H7 (cell line): ENCODE measurements at regions not wholly inside any gene's neighbourhood (a gene's known extent, or its start where the extent isn't known, plus 50 kb on each side); places are given as distances from the start of the nearest gene placed in this dataset.

ENCODE experiments used
- DNase-seq: peaks from one replicate; pipeline ENCODE4 v3.0.0; 2012
- H3K27me3 ChIP-seq: 2 replicates; pipeline ENCODE4 v1.6.0; 2011; ENCODE audit warnings: mild to moderate bottlenecking, low read length; ENCODE audit not compliant: control insufficient read depth, insufficient read depth
- H3K36me3 ChIP-seq: replicated peaks from 2 replicates; pipeline ENCODE4 v1.5.1; 2011; ENCODE audit warnings: low read length; ENCODE audit not compliant: control insufficient read depth, insufficient read depth
- H3K4me3 ChIP-seq: 2 replicates; pipeline ENCODE4 v1.5.1; 2011; ENCODE audit warnings: low read depth, mild to moderate bottlenecking, control low read depth, low read length, moderate library complexity; ENCODE audit not compliant: insufficient read depth

DNA sequence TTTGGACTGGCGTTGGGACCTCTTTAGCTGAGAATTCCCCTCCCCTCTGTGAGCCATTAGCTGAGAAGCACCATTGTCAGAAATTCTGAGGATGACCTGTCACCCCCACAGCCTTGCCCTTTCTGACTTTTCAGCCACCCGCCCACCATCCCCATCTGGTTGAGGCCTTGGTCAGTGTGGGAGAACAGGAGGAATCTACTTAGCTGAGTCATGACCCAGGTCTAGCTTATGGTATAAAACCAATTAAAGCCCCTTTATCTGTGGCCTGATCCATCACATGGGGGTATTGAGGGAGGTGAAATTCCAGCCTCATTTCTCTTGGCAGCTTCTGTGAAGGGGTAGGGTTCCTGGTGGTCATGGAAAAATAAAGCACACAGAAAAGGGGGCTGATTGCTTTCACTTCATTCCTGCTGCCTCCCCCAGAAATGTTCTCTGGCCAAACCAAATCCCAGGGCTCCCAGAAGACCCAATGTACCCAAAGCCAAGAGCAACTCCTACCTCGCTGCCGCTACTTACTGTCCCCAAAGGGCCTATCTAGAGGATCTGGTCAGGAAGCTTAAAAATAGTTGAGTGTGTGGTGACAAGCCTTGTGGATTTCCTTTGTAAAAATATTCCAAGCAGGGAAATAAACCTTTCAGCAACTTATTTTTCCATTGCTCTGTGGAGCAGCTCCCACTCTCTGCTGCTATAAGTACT, 174.8 kb upstream of the TNC start:
- Histone ChIP-seq H3K27me3 (no peaks in the 10 kb centered on the region), H3K4me3 (no peak overlapping the region), H3K36me3 (no peaks in the 10 kb centered on the region)
- no peak for DNase-seq

DNA sequence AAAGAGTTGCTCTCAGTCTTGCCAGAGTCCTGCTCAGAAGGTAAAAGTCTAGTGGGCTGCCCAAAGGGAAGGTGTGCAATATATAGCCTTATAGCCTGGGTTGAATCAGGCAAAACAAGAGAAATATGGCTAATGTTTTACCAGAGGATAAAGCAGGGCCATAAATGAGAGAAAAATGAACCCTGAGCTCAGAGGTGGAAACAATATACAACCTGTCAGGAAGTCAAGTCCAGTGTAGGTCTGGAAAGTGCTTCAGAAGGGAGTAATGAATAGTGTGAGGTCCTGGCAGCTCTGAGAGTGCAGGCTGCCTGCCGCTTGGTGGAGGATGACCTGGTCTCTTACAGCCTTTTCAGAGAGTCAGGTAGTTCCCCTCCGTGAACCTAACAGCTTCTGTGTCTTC, 177.8 kb upstream of the TNC start:
- Histone ChIP-seq H3K36me3 (no peaks in the 10 kb centered on the region), H3K27me3 (no peaks in the 10 kb centered on the region), H3K4me3 (no peak overlapping the region)
- no peak for DNase-seq

DNA sequence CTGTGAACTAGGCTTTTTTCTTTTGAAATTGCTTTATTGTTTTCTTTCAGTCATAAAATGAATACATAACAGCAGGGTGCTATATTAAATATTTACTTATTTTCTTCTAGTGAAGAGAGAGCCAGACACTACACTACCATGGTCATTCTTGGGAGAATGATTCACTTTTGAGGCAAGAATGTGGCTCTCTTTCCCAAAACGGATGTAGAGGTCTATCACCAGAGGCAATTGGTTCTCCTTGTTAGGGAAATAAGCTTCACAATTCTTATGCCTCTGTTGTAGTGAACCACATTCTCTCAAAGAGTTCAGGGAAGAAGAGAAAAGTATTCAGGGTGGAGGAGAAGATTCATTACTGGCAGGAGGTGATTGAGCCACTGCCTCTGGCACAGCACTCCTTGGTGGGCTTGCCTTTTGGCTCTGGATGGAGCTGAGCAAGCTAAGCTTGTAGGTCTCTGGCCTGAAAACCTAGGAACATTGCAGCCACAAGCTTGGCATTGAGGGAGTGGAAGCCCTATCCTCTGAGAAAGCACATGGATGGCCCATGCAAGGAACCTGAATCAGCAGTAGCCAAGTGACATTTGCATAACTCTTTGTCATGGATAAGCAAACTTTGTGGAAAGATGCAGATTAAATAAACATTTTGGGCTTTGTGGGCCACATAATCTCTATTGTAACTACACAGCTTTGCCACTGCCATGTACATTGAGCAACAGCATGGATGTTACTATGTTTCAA, 179.0 kb upstream of the TNC start:
- DNase-seq = no peak
- no peaks in the 10 kb centered on the region for H3K36me3 ChIP-seq
- H3K27me3 ChIP-seq = no peaks in the 10 kb centered on the region
- H3K4me3 ChIP-seq = no peak overlapping the region

DNA sequence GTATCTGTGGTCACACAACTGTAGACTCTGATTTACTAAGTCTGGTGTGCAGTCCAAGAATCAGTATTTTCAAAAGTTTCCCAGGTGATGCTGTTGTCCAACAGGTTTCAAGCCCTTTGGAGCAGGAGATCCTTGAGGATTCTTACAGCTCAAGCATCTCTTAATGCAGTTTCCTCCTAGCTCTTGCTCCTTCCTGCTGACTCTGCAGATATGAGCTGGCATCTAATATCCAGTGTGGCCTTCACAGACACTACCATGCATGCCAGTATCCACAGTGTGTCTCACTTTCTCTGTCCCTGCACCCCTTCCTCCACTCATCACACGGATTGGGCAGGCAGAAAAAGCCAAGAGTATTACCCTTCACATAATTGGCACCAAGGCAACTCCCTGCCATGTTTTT, 182.2 kb upstream of the TNC start:
- H3K4me3 ChIP-seq = no peak overlapping the region
- H3K27me3 ChIP-seq = no peaks in the 10 kb centered on the region
- no peaks in the 10 kb centered on the region for H3K36me3 ChIP-seq
- no peak for DNase-seq

DNA sequence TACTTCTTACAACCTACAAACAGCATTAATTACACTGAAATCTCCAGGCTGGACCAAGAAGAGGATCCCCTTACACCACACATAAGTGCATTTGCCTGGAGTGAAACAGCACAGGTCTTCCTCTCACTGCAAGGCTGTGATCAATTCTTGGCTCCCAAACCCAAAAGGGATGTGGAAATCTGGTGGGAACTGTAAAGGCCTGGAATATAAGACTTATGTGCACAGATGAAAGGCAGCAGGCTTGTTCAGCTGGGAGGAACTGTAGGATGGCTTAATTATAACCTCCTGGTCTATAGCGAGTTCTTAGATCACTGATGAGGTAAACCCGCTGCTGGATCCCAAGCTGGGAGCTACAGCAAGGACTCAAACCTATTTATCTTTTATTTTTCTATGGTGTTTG, 182.9 kb upstream of the TNC start:
- no peak for DNase-seq
- Histone ChIP-seq H3K36me3 (no peaks in the 10 kb centered on the region), H3K4me3 (no peak overlapping the region), H3K27me3 (no peaks in the 10 kb centered on the region)

DNA sequence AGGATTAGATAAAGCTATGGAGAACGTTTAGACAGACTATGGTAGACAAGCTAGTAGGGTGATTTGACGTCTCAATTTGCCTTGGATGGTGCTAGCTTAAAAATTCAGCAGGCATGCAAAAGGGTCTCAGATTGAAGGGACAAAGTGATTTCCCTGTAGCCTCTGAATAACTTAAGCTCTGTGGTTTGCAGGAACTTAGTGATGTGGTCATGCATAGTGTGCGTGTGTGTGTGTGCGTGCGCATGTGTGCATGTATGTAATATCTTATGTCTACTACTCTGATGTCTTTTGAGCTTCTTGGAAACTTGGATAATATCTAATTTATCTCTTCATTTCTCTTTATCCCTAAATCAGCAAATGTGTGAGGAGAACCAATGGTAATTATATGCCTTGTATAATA, 183.6 kb upstream of the TNC start:
- Histone ChIP-seq H3K36me3 (no peaks in the 10 kb centered on the region), H3K27me3 (no peaks in the 10 kb centered on the region)
- no peak for DNase-seq

DNA sequence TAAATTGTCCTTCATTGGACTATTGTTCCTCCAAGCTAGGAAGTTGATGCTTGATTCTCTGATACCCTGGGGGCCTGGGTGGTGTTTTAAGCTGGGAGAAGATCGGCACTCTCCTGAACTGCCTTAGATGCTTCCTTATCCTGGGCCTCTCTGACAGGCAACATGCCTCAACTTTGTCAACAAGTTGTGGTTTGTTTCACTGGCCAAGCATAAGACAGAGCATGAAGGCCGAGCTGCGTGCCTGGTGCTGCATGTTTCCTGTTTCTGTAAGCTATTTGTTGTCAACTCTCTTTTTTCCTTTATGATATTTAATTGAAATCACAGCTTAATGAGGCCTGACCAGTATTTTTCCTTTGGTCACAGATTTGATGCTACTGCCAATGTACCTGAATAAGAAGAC, 187.6 kb upstream of the TNC start:
- no peak overlapping the region for H3K4me3 ChIP-seq
- DNase-seq = no peak
- no peaks in the 10 kb centered on the region for H3K36me3 ChIP-seq
- H3K27me3 ChIP-seq = no peaks in the 10 kb centered on the region

More for the DNA sequence above, 183.6 kb upstream of the TNC start:
- H3K4me3 ChIP-seq = no peak overlapping the region

DNA sequence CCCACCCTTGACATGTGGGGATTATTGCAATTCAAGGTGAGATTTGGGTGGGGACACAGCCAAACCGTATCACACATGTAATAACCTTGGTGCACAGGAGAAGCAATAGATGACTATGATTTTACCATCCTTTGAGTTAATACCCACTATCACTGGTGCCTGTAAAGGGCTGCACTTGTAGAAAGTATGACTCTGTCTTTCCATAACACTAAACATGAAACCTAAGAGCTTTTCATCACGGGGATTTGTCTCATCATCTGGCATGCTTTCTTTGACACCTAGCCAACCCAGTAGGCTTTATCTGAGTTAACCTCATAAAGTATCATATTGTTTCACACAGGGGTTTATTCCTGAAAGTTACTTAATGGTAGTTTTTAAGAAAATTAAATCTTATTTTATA, 188.9 kb upstream of the TNC start:
- Histone ChIP-seq H3K36me3 (no peaks in the 10 kb centered on the region), H3K4me3 (no peak overlapping the region), H3K27me3 (no peaks in the 10 kb centered on the region)
- no peak for DNase-seq

DNA sequence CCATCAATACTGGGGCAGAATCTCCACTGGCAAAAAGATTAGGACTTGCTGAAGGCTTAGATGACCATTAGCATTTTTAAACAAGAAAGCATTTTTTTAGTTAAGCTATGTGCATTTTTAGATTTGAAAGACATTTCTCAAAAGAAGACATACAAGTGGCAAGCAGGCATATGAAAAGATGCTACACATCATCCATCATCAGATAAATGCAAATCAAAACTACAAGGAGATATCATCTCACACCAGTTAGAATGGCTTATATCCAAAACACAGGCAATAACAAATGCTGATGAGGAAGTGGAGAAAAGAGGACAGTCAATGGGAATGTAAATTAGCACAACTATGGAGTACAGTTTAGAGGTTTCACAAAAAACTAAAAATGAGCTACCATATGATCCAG, 195.6 kb upstream of the TNC start:
- Histone ChIP-seq H3K27me3 (no peaks in the 10 kb centered on the region), H3K36me3 (no peaks in the 10 kb centered on the region), H3K4me3 (no peak overlapping the region)
- no peak for DNase-seq

DNA sequence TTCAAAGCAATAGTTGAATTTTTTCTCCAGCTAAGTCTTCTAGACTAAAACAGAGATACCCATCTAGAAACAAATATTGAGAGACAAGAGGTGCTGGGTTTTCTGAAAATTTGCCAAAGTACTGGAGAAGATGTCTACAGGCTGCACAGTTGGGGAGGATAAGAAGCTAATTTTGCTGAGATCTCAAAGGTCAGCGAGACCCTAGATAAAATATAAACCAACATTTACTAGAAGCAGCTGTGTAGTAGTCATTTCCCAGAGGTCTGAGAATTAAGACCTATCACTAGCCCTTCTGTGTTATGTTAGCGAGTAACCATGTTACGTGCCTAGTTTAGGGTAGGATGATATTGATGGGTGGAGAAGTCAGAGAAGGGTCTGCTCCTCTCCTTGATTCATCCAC, 208.5 kb upstream of the TNC start:
- no peaks in the 10 kb centered on the region for H3K27me3 ChIP-seq
- no peak overlapping the region for H3K4me3 ChIP-seq
- H3K36me3 ChIP-seq = no peaks in the 10 kb centered on the region
- DNase-seq = no peak

DNA sequence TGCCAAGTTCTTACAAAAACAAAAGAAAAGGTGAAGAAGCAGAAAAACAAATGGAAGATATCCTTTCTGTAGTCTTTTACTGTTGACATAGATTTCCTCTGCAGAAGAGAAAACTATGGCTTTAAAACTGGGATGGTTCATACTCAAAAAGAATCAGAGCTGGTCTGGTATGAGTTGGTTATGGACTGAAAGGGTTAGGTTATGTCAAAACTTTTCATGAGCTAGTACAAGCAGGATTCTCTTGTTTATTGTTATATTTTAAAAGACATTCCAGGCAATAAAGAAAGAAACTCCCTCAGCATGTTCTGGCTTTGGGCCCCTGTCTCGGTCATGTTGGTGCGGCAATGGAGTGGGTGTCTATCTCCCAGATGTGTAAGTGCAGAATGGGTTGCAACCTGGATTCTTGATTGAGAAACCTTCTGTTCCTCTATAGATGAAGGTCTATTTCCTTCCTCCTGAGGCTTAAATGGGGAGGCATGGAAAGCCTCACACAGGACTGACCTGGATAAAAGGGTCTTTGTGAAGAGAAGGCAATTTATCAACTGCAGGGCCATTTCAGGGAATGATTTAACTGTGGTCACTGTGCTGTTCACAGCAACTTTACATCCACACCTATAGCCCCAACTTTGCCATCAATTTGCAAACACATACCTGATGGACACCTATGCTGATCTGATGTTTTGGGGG, 209.6 kb upstream of the TNC start:
- no peaks in the 10 kb centered on the region for H3K27me3 ChIP-seq
- no peaks in the 10 kb centered on the region for H3K36me3 ChIP-seq
- no peak for DNase-seq
- no peak overlapping the region for H3K4me3 ChIP-seq

DNA sequence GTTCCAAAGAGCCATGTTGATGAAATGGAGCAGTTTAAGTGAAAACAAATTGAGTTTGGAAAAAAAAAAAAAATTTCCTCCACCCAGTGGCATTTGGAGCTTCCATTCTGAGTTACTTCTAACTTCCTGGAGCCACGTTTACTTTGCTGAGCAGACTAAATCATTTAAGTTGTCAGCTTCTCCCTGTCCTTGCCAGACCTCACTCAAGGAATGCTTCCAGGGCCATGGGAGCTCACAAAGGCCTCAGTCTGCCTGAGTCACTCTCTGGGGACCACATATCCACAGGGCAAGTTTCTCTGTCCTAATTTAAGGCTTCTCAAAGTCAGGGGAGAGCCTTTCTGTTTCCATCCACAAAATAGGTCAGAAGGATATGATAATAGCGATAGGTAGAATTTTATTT, 210.3 kb upstream of the TNC start:
- Histone ChIP-seq H3K27me3 (no peaks in the 10 kb centered on the region), H3K36me3 (no peaks in the 10 kb centered on the region), H3K4me3 (no peak overlapping the region)
- no peak for DNase-seq

DNA sequence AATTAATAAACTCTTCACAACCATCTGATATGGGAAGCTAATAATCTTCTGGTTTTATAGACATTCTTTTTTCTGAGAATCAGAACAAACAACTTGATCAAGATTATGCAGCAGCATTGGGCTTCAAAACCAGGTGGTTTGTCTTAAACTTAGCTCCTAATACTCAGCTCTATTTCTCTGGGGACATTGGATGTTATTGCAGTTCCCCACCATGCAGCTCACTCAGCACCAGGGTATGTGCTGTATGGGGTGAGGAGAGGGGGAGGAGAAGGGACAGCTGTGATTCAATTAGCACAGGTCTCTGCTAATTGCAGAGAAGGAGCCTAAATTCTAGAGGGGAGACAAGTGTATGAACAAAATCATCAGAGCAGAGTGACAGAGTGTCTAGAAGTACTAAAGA, 210.7 kb upstream of the TNC start:
- no peak for DNase-seq
- H3K4me3 ChIP-seq = no peak overlapping the region
- H3K27me3 ChIP-seq = no peaks in the 10 kb centered on the region
- no peaks in the 10 kb centered on the region for H3K36me3 ChIP-seq

DNA sequence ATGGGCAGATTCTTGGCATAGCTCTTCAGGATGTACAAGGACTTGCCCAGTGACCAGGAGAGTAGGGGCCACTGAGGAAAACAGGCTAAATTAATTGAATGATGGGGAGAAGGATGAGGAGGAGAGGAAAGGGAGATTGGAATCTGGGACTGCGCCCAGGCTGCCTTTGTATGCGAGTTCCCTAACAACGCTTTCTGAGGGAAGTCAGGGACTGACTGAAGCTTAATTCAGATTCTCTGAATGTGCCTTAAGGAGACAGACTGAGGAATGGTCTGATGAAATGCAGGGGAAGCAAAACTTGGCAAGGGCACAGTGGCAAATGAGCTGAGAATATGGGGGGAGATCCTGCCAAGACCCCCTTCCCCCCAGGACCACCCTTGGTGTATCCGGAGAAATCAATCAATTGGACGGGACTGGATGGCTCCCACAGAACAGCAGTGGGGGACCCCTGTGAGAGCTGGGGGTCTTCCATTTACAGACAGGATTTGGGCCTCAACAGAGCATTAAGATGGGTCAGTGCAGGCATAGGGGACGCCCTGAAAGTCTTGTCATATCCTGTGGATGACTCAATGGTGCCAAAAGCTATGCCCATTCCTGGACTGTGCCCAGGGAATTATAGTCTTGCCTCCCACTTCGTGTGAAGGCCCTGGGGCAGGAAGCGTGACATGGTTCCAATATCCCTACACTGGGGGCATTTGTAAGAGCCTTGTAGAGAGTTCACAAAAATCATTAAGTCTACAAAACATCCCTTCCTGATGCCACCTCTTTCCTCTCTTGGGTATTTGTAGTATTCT, 215.5 kb upstream of the TNC start:
- DNase-seq = no peak
- Histone ChIP-seq H3K27me3 (no peaks in the 10 kb centered on the region), H3K36me3 (no peaks in the 10 kb centered on the region), H3K4me3 (no peak overlapping the region)
